OCI-LY1 (cell line): ENCODE measurements at regions not wholly inside any gene's neighbourhood (a gene's known extent, or its start where the extent isn't known, plus 50 kb on each side); places are given as distances from the start of the nearest gene placed in this dataset.

Source experiments
- CTCF ChIP-seq: fragments of 200-600 bp; sonication (generic), shearing (Covaris generic); IDR thresholded peaks from 2 replicates; pipeline ENCODE4 v1.5.1; 2017; ENCODE audit warnings: mild to moderate bottlenecking, antibody characterized with exemption, low read length, moderate library complexity, mixed read lengths
- EZH2 ChIP-seq: fragments of 200-600 bp; sonication (generic), shearing (Covaris generic); IDR thresholded peaks from 2 replicates; pipeline ENCODE4 v1.8.0; 2017; ENCODE audit warnings: borderline replicate concordance, mixed run types, mild to moderate bottlenecking, antibody characterized with exemption, low read length, moderate library complexity, mixed read lengths

GRCh38 chr10:36188080-36188453 lies 546.0 kb upstream of the FZD8 start:
- TF ChIP-seq CTCF (no peak), EZH2 (no peak)
